IMR-90 (cell line): ENCODE measurements at regions not wholly inside any gene's neighbourhood (a gene's known extent, or its start where the extent isn't known, plus 50 kb on each side); places are given as distances from the start of the nearest gene placed in this dataset.

Experiments used
- ATAC-seq: fragments of 200-7000 bp; cut with Tn5 transposase; 2 replicates; pipeline ENCODE4 v1.9.1; 2020; ENCODE audit warnings: low read depth, mild to moderate bottlenecking, moderate library complexity
- BruUV-seq: library from RNA; stranded (reverse); fragments of 400-500 nt; replicated peaks from 2 replicates; lab custom pipeline; 2021; lab: Mats Ljungman, UMichigan
- CTCF ChIA-PET: fragments of 300-600 bp; formaldehyde crosslinking; extraction: SDS; loops from one replicate; lab custom pipeline; 2021; ENCODE audit warnings: antibody characterized with exemption; lab: Yijun Ruan, JAX
- POLR2A ChIA-PET: fragments of 300-600 bp; sonication (Branson Sonifier 250); formaldehyde crosslinking; loops from one replicate; lab custom pipeline; 2022; ENCODE audit warnings: antibody characterized with exemption; ENCODE audit not compliant: unreplicated experiment; lab: Charles Lee
- DNase-seq: peaks from one replicate; pipeline ENCODE4 v3.0.0; 2013
- H2AFZ ChIP-seq: replicated peaks from 2 replicates; pipeline ENCODE3; 2013; ENCODE audit warnings: low read length, mild to moderate bottlenecking; ENCODE audit not compliant: poor library complexity
- H2AK5ac ChIP-seq: 2 replicates; pipeline ENCODE4 v1.6.1; 2013; ENCODE audit warnings: low read depth, low read length, inconsistent platforms
- H2AK9ac ChIP-seq: replicated peaks from 2 replicates; pipeline ENCODE3; 2013; ENCODE audit warnings: mild to moderate bottlenecking, low read depth, low read length, moderate library complexity; ENCODE audit not compliant: poor library complexity
- H2BK120ac ChIP-seq: 2 replicates; pipeline ENCODE4 v1.6.1; 2013; ENCODE audit warnings: low read depth, low read length, inconsistent platforms
- H2BK15ac ChIP-seq: 3 replicates; pipeline ENCODE4 v1.6.1; 2013; ENCODE audit warnings: low read depth, low read length, inconsistent platforms
- H2BK20ac ChIP-seq: 2 replicates; pipeline ENCODE4 v1.6.1; 2013; ENCODE audit warnings: low read depth, mild to moderate bottlenecking, inconsistent platforms, low read length, moderate library complexity
- H2BK5ac ChIP-seq: 2 replicates; pipeline ENCODE4 v1.6.1; 2013; ENCODE audit warnings: mild to moderate bottlenecking, low read depth, low read length, inconsistent platforms; ENCODE audit not compliant: poor library complexity, severe bottlenecking
- H3K14ac ChIP-seq: replicated peaks from 2 replicates; pipeline ENCODE4 v1.6.1; 2013; ENCODE audit warnings: low read depth, low read length, inconsistent platforms
- H3K18ac ChIP-seq: 2 replicates; pipeline ENCODE4 v1.6.1; 2013; ENCODE audit warnings: low read depth, low read length, control low read depth
- H3K23ac ChIP-seq: 2 replicates; pipeline ENCODE4 v1.6.1; 2013; ENCODE audit warnings: low read depth, low read length, inconsistent platforms
- H3K27ac ChIP-seq: 2 replicates; pipeline ENCODE4 v1.5.1; 2013; ENCODE audit warnings: mild to moderate bottlenecking, control low read depth, low read length; ENCODE audit not compliant: insufficient read depth
- H3K27me3 ChIP-seq: 2 replicates; pipeline ENCODE4 v1.6.1; 2013; ENCODE audit warnings: low read length; ENCODE audit not compliant: control insufficient read depth, insufficient read depth
- H3K36me3 ChIP-seq: 2 replicates; pipeline ENCODE4 v1.6.1; 2013; ENCODE audit warnings: low read length, mixed read lengths; ENCODE audit not compliant: control insufficient read depth, insufficient read depth
- H3K4ac ChIP-seq: 2 replicates; pipeline ENCODE4 v1.6.1; 2013; ENCODE audit warnings: low read depth, low read length, inconsistent platforms
- H3K4me1 ChIP-seq: 2 replicates; pipeline ENCODE4 v1.6.1; 2013; ENCODE audit warnings: low read length, mixed read lengths; ENCODE audit not compliant: control insufficient read depth, insufficient read depth
- H3K4me2 ChIP-seq: 2 replicates; pipeline ENCODE4 v1.6.1; 2013; ENCODE audit warnings: low read depth, mild to moderate bottlenecking, control low read depth, low read length, moderate library complexity
- H3K4me3 ChIP-seq: 2 replicates; pipeline ENCODE4 v1.5.1; 2013; ENCODE audit warnings: low read depth, mild to moderate bottlenecking, control low read depth, low read length, moderate library complexity; ENCODE audit not compliant: insufficient read depth
- H3K56ac ChIP-seq: 2 replicates; pipeline ENCODE4 v1.6.1; 2013; ENCODE audit warnings: low read length, inconsistent platforms; ENCODE audit not compliant: insufficient read depth; ENCODE audit errors: extremely low read depth
- H3K79me1 ChIP-seq, 2 experiments: 2 replicates each; pipeline ENCODE4 v1.6.1; 2013; ENCODE audit warnings: low read length in 2 of 2, inconsistent platforms in 1 of 2, low read depth in 1 of 2
- H3K9ac ChIP-seq: 2 replicates; pipeline ENCODE4 v1.6.1; 2013; ENCODE audit warnings: low read depth, low read length, control low read depth
- H3K9me1 ChIP-seq: 2 replicates; pipeline ENCODE4 v1.6.1; 2013; ENCODE audit warnings: low read length, inconsistent platforms; ENCODE audit not compliant: insufficient read depth
- H3K9me3 ChIP-seq: 2 replicates; pipeline ENCODE4 v1.6.1; 2013; ENCODE audit warnings: low read length; ENCODE audit not compliant: control insufficient read depth, insufficient read depth
- H4K20me1 ChIP-seq: 2 replicates; pipeline ENCODE4 v1.6.1; 2013; ENCODE audit warnings: low read length, inconsistent platforms; ENCODE audit not compliant: insufficient read depth
- H4K5ac ChIP-seq: 2 replicates; pipeline ENCODE4 v1.6.1; 2013; ENCODE audit warnings: mild to moderate bottlenecking, low read depth, low read length, control low read depth
- H4K8ac ChIP-seq, 2 experiments: 2 replicates each; pipeline ENCODE4 v1.6.1; 2013; ENCODE audit warnings: low read depth in 2 of 2, low read length in 2 of 2, control low read depth in 1 of 2, inconsistent platforms in 1 of 2
- H4K91ac ChIP-seq: 2 replicates; pipeline ENCODE4 v1.6.1; 2013; ENCODE audit warnings: low read depth, low read length, inconsistent platforms; ENCODE audit not compliant: insufficient read depth
- BHLHE40 ChIP-seq: fragments of 150-350 bp; IDR thresholded peaks from 2 replicates; pipeline ENCODE4 v1.6.1; 2016; ENCODE audit warnings: mild to moderate bottlenecking, low read depth, low read length
- CHD1 ChIP-seq: IDR thresholded peaks from 2 replicates; pipeline ENCODE4 v1.6.1; 2012; ENCODE audit warnings: low read depth, low read length, improper control_type of control experiment
- MAFK ChIP-seq: IDR thresholded peaks from 2 replicates; pipeline ENCODE4 v1.6.1; 2012; ENCODE audit warnings: low read depth, low read length, improper control_type of control experiment
- MAZ ChIP-seq: IDR thresholded peaks from 2 replicates; pipeline ENCODE4 v1.6.1; 2012; ENCODE audit warnings: low read depth, mild to moderate bottlenecking, low read length, improper control_type of control experiment, moderate library complexity, borderline replicate concordance
- MXI1 ChIP-seq: IDR thresholded peaks from 2 replicates; pipeline ENCODE4 v1.6.1; 2012; ENCODE audit warnings: low read depth, mild to moderate bottlenecking, low read length, moderate library complexity, borderline replicate concordance
- NFE2L2 ChIP-seq: fragments of 150-350 bp; IDR thresholded peaks from 2 replicates; pipeline ENCODE4 v1.6.1; 2016; ENCODE audit warnings: low read depth, mild to moderate bottlenecking, low read length
- POLR2A ChIP-seq: IDR thresholded peaks from 2 replicates; pipeline ENCODE4 v1.6.1; 2012; ENCODE audit warnings: mild to moderate bottlenecking, low read depth, low read length
- RAD21 ChIP-seq: IDR thresholded peaks from 2 replicates; pipeline ENCODE4 v1.6.1; 2012; ENCODE audit warnings: low read length, improper control_type of control experiment
- RCOR1 ChIP-seq: IDR thresholded peaks from 2 replicates; pipeline ENCODE4 v1.6.1; 2012; ENCODE audit warnings: mild to moderate bottlenecking, low read length, improper control_type of control experiment; ENCODE audit not compliant: insufficient replicate concordance
- RFX5 ChIP-seq: IDR thresholded peaks from 2 replicates; pipeline ENCODE4 v1.8.0; 2012; ENCODE audit warnings: low read depth, mild to moderate bottlenecking, low read length, moderate library complexity
- SMC3 ChIP-seq: fragments of 150-350 bp; IDR thresholded peaks from 2 replicates; pipeline ENCODE4 v1.6.1; 2016; ENCODE audit warnings: low read depth, mild to moderate bottlenecking, antibody characterized with exemption, low read length, moderate library complexity
- WGBS, 2 experiments: methylation state at CpG; one replicate each; pipeline versions ENCODE4 v1.1.5 to v1.1.7; 2013; ENCODE audit warnings: missing lambda C conversion rate in 2 of 2; ENCODE audit not compliant: insufficient read length in 1 of 2; ENCODE audit errors: extremely low coverage in 2 of 2; 5-methylcytosine and 5-hydroxymethylcytosine counted together
- dilution Hi-C: fragments of 300-500 bp; cut with HindIII; formaldehyde crosslinking; loops from one replicate; pipeline ENCODE4 v1.14.3; 2018; ENCODE audit warnings: low sequenced_read_pairs; ENCODE audit not compliant: unreplicated experiment
- in situ Hi-C: fragments of 300-500 bp; cut with MboI; formaldehyde crosslinking; loops from 3 replicates; pipeline ENCODE4 v1.14.3; 2019; ENCODE audit warnings: low sequenced_read_pairs, inconsistent platforms, mixed read lengths
- intact Hi-C: fragments of 100-400 bp; cut with micrococcal nuclease; formaldehyde crosslinking; loops from 2 replicates; pipeline ENCODE4 v1.10.0; 2022
- TF ChIP-seq, protein P1 (sequence below): fragments of 150-350 bp; IDR thresholded peaks from 2 replicates; pipeline ENCODE4 v1.6.1; 2016; ENCODE audit warnings: low read depth, mild to moderate bottlenecking, low read length, moderate library complexity, borderline replicate concordance
- TF ChIP-seq, protein P2 (sequence below): fragments of 150-350 bp; IDR thresholded peaks from 2 replicates; pipeline ENCODE4 v1.6.1; 2017; ENCODE audit warnings: mild to moderate bottlenecking, antibody characterized with exemption, low read length, low read depth
- TF ChIP-seq, protein P3 (sequence below): conservative IDR thresholded peaks from 2 replicates; pipeline ENCODE4 v1.5.1; 2012; ENCODE audit warnings: mild to moderate bottlenecking, low read depth, low read length, improper control_type of control experiment

- Histone ChIP-seq H2BK120ac (no peak overlapping the region), H3K4me1 (no peaks in the 10 kb centered on the region), H3K9me3 (no peaks in the 10 kb centered on the region), H3K9me1 (no peaks in the 10 kb centered on the region), H3K18ac (no peak overlapping the region), H4K5ac (no peak overlapping the region), H4K8ac (no peak overlapping the region), H2BK15ac (no peak overlapping the region), H3K4me3 (no peak overlapping the region), H3K4ac (no peak overlapping the region), H2BK5ac (no peak overlapping the region), H3K27me3 (no peaks in the 10 kb centered on the region), H3K23ac (no peak overlapping the region), H3K36me3 (no peaks in the 10 kb centered on the region), H2AK9ac (no peak overlapping the region), H4K20me1 (no peaks in the 10 kb centered on the region), H2AK5ac (no peak overlapping the region), H3K79me1 (no peaks in the 10 kb centered on the region), H3K9ac (no peak overlapping the region), H2BK20ac (no peak overlapping the region), H4K91ac (no peak overlapping the region), H3K56ac (no peak overlapping the region), H2AFZ (no peak overlapping the region), H3K27ac (no peak overlapping the region), H3K14ac (no peak overlapping the region), H3K4me2 (no peak overlapping the region)
- dilution Hi-C loops, result no loop called here
- intact Hi-C loops, result no loop called here
- BruUV-seq, result no TSS peak
- ATAC-seq (no peak), DNase-seq (no peak)
- in situ Hi-C loops, result no loop called here
- WGBS, 2 experiments, result no CpG with 5 or more reads among the region's 1 CpG
- TF ChIP-seq BHLHE40, result no peak
- TF ChIP-seq MAZ, result no peak
- TF ChIP-seq MAFK, result no peak
- TF ChIP-seq MXI1, result no peak
- TF ChIP-seq, protein P1, sequence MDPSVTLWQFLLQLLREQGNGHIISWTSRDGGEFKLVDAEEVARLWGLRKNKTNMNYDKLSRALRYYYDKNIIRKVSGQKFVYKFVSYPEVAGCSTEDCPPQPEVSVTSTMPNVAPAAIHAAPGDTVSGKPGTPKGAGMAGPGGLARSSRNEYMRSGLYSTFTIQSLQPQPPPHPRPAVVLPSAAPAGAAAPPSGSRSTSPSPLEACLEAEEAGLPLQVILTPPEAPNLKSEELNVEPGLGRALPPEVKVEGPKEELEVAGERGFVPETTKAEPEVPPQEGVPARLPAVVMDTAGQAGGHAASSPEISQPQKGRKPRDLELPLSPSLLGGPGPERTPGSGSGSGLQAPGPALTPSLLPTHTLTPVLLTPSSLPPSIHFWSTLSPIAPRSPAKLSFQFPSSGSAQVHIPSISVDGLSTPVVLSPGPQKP, result no peak
- TF ChIP-seq RFX5, result no peak
- TF ChIP-seq, protein P2, sequence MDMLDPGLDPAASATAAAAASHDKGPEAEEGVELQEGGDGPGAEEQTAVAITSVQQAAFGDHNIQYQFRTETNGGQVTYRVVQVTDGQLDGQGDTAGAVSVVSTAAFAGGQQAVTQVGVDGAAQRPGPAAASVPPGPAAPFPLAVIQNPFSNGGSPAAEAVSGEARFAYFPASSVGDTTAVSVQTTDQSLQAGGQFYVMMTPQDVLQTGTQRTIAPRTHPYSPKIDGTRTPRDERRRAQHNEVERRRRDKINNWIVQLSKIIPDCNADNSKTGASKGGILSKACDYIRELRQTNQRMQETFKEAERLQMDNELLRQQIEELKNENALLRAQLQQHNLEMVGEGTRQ, result no peak
- TF ChIP-seq RAD21, result no peak
- TF ChIP-seq CHD1, result no peak
- no peak for TF ChIP-seq POLR2A
- TF ChIP-seq RCOR1, result no peak
- no peak for TF ChIP-seq NFE2L2
- no peak for TF ChIP-seq SMC3
- TF ChIP-seq, protein P3, sequence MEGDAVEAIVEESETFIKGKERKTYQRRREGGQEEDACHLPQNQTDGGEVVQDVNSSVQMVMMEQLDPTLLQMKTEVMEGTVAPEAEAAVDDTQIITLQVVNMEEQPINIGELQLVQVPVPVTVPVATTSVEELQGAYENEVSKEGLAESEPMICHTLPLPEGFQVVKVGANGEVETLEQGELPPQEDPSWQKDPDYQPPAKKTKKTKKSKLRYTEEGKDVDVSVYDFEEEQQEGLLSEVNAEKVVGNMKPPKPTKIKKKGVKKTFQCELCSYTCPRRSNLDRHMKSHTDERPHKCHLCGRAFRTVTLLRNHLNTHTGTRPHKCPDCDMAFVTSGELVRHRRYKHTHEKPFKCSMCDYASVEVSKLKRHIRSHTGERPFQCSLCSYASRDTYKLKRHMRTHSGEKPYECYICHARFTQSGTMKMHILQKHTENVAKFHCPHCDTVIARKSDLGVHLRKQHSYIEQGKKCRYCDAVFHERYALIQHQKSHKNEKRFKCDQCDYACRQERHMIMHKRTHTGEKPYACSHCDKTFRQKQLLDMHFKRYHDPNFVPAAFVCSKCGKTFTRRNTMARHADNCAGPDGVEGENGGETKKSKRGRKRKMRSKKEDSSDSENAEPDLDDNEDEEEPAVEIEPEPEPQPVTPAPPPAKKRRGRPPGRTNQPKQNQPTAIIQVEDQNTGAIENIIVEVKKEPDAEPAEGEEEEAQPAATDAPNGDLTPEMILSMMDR, result no peak
- CTCF ChIA-PET, result no interaction called here
- POLR2A ChIA-PET, result no interaction called here
These were observed 717.5 kb downstream of the TUSC7 start for GRCh38 chr3:117427081-117427480.
